ENCODE measurements at regions not wholly inside any gene's neighbourhood (a gene's known extent, or its start where the extent isn't known, plus 50 kb on each side); places are given as distances from the start of the nearest gene placed in this dataset.

DNA sequence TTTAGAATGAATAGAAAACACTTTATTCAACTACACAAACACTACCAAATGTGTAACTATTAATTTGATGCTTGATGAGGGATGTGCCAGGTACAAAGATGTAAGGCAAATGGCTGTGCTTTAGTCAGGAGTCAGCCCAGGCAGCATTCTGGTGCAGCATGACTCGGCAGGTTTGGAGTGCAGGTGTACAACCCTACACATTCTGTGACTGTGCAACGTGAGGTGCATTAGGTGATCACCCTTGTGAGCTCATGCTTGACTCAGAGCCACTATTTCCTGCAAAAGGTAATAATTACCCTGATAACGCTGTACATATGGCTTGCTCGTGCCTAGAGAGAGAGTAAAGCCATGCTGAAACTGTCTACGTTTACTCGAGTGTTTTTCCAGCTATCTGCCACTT, 288.7 kb upstream of the DSEL start:
- TF ChIP-seq POLR2A (IDR thresholded peaks at IDR 0.05), result no peak
- TF ChIP-seq POLR2AphosphoS5 (IDR thresholded peaks at IDR 0.05), result no peak
- TF ChIP-seq, protein P1, sequence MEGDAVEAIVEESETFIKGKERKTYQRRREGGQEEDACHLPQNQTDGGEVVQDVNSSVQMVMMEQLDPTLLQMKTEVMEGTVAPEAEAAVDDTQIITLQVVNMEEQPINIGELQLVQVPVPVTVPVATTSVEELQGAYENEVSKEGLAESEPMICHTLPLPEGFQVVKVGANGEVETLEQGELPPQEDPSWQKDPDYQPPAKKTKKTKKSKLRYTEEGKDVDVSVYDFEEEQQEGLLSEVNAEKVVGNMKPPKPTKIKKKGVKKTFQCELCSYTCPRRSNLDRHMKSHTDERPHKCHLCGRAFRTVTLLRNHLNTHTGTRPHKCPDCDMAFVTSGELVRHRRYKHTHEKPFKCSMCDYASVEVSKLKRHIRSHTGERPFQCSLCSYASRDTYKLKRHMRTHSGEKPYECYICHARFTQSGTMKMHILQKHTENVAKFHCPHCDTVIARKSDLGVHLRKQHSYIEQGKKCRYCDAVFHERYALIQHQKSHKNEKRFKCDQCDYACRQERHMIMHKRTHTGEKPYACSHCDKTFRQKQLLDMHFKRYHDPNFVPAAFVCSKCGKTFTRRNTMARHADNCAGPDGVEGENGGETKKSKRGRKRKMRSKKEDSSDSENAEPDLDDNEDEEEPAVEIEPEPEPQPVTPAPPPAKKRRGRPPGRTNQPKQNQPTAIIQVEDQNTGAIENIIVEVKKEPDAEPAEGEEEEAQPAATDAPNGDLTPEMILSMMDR (IDR thresholded peaks at IDR 0.05), result no peak
- no peaks in the 10 kb centered on the region for H3K4me1 ChIP-seq (replicated peaks)
- H3K27me3 ChIP-seq (replicated peaks; ENCODE audit: insufficient read depth), result no peaks in the 10 kb centered on the region
- no peak overlapping the region for H3K4me3 ChIP-seq
- DNase-seq (ENCODE audit: low spot score), result no peak
- WGBS, result 93% methylated on average over 6 of the region's 6 CpGs
- H3K27ac ChIP-seq, result no peak overlapping the region
- no peaks in the 10 kb centered on the region for H3K9me3 ChIP-seq
- intact Hi-C loops (cut with DNase I), result no loop called here
- H3K36me3 ChIP-seq, result no peaks in the 10 kb centered on the region

DNA sequence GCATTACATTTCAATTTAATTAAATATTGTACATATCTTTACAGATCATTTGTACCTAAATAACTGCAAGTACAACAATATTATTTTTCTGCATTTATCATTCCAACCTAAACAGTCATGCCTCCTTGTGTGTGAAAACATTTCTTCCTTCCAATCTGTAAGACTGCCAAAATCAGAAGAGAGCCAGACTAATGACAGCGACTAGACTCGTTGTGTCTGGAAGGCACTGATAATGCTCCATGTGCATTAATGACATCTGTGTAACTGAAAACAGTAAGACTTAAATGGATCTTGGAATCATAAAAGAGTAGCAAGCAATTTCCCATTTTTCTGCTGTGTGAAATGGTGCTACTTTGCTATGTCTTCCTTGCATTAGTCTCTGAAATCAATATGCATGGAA, 278.0 kb upstream of the DSEL start:
- Histone ChIP-seq H3K9me3 (no peaks in the 10 kb centered on the region), H3K27me3 (replicated peaks; ENCODE audit: insufficient read depth) (no peaks in the 10 kb centered on the region), H3K27ac (no peak overlapping the region), H3K36me3 (no peaks in the 10 kb centered on the region), H3K4me3 (no peak overlapping the region), H3K4me1 (replicated peaks) (no peaks in the 10 kb centered on the region)
- 53% methylated on average over 2 of the region's 2 CpGs for WGBS
- no peak for DNase-seq (ENCODE audit: low spot score)
- intact Hi-C loops (cut with DNase I), result no loop called here
- TF ChIP-seq POLR2AphosphoS5 (IDR thresholded peaks at IDR 0.05), result no peak
- TF ChIP-seq POLR2A (IDR thresholded peaks at IDR 0.05), result no peak
- TF ChIP-seq, protein P1 (IDR thresholded peaks at IDR 0.05), result no peak

DNA sequence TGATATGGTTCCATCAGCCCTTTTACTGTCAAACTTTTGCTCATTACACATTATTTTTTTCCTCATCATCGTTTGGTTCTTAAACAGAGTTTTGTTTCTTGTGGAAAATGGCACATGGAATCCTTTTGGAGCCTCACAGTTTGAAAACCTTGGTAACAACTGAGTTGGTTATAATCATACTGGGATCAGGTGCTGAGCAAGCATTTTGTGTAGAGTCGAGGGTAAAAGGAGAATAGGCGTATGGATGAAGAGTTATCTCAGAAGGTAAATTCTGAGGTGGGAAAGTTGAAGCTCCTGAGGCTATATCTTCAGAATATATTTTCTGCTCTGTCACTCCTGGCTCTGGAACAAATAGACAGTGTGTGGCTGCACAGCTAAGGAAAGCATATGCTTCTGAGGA, 274.0 kb upstream of the DSEL start:
- WGBS, result 88% methylated on average over 3 of the region's 3 CpGs
- no peaks in the 10 kb centered on the region for H3K27me3 ChIP-seq (replicated peaks; ENCODE audit: insufficient read depth)
- H3K27ac ChIP-seq, result no peak overlapping the region
- no peaks in the 10 kb centered on the region for H3K9me3 ChIP-seq
- TF ChIP-seq POLR2AphosphoS5 (IDR thresholded peaks at IDR 0.05), result no peak
- no peak for TF ChIP-seq POLR2A (IDR thresholded peaks at IDR 0.05)
- TF ChIP-seq, protein P1 (IDR thresholded peaks at IDR 0.05), result no peak
- intact Hi-C loops (cut with DNase I), result no loop called here
- no peaks in the 10 kb centered on the region for H3K4me1 ChIP-seq (replicated peaks)
- H3K36me3 ChIP-seq, result no peaks in the 10 kb centered on the region
- no peak for DNase-seq (ENCODE audit: low spot score)
- H3K4me3 ChIP-seq, result no peak overlapping the region

DNA sequence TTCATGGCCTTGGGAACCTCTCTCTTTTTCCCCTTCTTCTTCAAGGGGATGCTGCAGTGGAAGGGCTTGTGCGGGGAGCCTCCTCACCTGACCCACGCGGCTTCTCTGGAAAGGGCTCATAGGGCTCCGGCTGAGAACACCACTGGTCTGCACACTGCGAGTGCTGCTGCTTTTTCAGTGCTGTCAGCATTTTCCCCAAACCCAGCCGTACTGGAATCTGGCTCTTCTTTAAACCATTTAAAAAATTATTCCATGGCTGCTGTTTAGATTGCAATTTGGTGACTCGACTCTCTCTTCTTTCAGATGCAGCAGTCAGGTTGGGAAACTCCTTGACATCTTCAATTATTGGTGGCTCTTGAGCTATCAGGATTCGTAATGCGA, 272.6 kb upstream of the DSEL start:
- Histone ChIP-seq H3K27me3 (replicated peaks; ENCODE audit: insufficient read depth) (no peaks in the 10 kb centered on the region), H3K4me3 (no peak overlapping the region), H3K27ac (no peak overlapping the region), H3K36me3 (no peaks in the 10 kb centered on the region), H3K9me3 (no peaks in the 10 kb centered on the region), H3K4me1 (replicated peaks) (no peaks in the 10 kb centered on the region)
- 88% methylated on average over 9 of the region's 9 CpGs for WGBS
- intact Hi-C loops (cut with DNase I), result no loop called here
- no peak for DNase-seq (ENCODE audit: low spot score)
- TF ChIP-seq POLR2A (IDR thresholded peaks at IDR 0.05) (no peak), POLR2AphosphoS5 (IDR thresholded peaks at IDR 0.05) (no peak)
- TF ChIP-seq, protein P1 (IDR thresholded peaks at IDR 0.05), result no peak

DNA sequence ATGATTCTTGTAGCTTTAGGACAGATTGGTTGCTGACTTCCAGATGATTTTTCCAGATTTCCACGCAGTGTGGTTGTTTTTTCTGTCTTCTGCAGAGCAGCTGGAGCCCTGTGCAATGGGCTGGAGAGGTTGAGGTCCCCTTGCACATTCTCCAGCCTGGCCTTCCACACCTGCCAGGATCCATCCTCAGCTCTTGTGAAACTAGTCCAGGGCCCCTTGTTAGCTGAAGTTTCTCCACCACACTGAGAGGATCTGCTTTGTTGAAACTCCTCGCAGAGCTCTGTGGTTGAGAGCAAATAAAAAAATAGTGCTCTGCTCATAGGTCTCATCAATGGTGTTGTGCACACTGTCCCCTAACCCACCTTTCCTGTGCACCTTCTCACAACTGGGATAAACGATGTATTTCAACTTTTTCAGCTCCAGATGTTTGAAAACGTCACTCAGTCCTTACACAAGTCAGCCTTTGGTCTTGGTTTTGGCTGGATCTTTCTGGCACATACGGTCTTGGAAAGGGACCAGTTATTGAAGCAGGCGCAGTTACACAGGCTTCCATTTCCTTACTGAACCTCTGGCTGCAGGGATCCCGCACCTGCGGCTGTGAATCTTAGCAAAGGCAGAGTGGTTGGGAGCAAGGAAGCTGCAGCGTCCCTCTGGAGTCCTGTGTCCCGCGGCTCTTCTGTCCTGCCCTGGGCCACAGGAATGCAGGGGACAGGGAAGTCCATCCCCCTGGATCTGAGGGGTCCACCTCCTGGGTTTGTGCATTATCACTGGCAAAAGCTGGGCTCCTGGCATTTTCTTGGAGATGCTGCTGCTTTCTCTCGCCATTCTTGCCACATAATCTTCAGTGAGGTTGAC, 272.0 kb upstream of the DSEL start:
- WGBS, result 93% methylated on average over 12 of the region's 12 CpGs
- no peak for DNase-seq (ENCODE audit: low spot score)
- Histone ChIP-seq H3K4me1 (replicated peaks) (no peaks in the 10 kb centered on the region), H3K27ac (no peak overlapping the region), H3K36me3 (no peaks in the 10 kb centered on the region), H3K9me3 (no peaks in the 10 kb centered on the region), H3K4me3 (no peak overlapping the region), H3K27me3 (replicated peaks; ENCODE audit: insufficient read depth) (no peaks in the 10 kb centered on the region)
- TF ChIP-seq, protein P1 (IDR thresholded peaks at IDR 0.05), result no peak
- TF ChIP-seq POLR2AphosphoS5 (IDR thresholded peaks at IDR 0.05) (no peak), POLR2A (IDR thresholded peaks at IDR 0.05) (no peak)
- intact Hi-C loops (cut with DNase I), result no loop called here
